Pulmonary artery endothelial cell (primary cell): ENCODE measurements at regions not wholly inside any gene's neighbourhood (a gene's known extent, or its start where the extent isn't known, plus 50 kb on each side); places are given as distances from the start of the nearest gene placed in this dataset.
"Not testable (repeated sequence)": the region's sequence is repeated elsewhere in the genome, so short reads cannot be mapped to it uniquely, and the experiment has no call there.

Experiments used
- DNase-seq: peaks from one replicate; pipeline ENCODE4 v3.0.0-alpha.2; 2011; ENCODE audit warnings: low read depth, low spot score

DNA sequence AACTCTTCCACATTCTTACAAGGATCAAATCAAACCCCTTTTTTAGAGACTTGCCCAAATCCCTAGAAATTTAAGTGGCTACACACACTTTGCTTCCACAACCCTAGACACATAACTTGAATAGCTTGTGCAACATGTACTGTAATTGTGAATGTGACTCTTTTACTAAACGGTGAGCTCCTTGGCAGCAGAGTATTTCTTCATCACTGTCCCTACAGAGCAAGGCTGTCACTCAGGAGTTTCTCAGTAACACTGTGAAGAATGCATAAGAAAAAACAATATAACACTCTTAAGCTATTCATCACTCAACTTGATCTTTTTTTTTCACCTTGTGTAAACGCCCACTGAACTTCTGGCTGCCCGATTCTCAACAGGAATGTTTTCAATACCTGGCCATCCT lies 53.8 kb upstream of the ADAMTS18 start:
- DNase-seq: no peak

DNA sequence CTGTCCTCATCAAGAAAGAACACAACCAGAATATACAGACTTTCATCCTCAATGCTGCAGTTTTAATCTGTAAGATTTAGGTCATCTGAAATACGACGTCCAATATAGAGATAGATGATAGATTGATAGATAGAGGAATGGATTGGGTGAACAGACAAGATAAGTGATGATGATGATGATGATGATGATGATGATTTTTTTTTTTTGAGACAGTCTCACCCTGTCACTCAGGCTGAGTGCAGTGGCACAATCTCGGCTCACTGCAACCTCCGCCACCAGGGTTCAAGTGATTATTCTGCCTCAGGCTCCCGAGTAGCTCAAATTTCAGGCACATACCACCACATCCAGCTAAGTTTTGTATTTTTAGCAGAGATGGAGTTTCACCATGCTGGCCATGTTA lies 56.3 kb upstream of the ADAMTS18 start:
- no peak for DNase-seq

- no peak for DNase-seq
These were observed 62.1 kb upstream of the ADAMTS18 start for GRCh38 chr16:77496934-77497333.

DNA sequence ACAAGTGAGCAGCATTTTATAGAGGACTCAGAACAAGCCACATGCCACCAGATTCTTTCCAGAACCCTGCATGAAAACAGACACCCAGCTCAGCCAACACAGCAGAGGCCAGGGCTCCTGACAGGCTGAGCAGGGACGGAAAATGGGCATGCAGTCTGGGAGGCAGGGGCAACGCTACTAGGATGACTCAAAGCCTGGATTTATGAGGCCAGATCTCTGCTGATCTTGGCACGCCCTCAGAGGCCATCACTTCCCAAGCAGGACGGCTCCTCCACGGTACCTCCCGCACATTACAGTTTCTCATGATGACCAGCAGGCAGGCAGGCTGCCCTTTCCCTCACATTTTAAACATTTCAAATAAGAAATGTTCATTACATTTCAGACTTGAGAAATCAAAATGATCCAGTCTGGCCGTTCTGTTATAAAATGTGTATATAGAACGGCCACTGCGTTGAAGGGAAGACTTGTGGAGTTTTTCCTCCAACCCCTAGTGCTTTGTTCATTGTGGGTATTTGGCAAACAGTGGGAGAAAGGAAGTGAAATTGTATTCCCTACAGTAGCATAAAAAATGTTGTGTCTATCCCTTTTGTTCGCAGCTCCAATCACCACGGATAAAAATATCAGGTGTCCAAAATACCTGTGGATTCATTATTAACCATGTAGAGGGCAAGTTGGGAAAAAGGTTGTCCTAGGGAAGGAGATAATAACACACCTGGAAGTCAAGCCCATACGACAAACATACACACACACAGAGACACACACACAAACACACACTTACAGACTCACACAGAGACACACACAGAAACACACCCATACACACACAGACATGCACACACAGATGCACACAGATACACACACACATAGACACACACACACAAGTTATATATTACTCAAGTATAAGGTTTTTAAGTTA lies 64.8 kb upstream of the ADAMTS18 start:
- DNase-seq: peak; percentile 57

DNA sequence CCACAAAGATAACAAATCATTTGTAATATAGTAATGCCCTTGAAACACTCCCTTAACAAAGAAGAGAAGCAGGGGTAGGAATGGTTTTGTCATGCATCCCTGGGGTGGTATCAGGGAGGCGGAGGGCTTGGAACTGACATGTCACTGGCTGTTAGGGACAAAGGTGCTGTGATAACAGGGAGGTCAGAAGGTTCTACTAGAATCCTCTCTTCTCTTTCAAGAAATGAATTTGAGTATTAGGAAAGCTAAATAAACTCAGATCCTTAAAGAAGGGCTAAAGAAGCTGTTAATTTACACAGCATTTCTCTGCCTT lies 65.4 kb upstream of the ADAMTS18 start:
- no peak for DNase-seq

DNA sequence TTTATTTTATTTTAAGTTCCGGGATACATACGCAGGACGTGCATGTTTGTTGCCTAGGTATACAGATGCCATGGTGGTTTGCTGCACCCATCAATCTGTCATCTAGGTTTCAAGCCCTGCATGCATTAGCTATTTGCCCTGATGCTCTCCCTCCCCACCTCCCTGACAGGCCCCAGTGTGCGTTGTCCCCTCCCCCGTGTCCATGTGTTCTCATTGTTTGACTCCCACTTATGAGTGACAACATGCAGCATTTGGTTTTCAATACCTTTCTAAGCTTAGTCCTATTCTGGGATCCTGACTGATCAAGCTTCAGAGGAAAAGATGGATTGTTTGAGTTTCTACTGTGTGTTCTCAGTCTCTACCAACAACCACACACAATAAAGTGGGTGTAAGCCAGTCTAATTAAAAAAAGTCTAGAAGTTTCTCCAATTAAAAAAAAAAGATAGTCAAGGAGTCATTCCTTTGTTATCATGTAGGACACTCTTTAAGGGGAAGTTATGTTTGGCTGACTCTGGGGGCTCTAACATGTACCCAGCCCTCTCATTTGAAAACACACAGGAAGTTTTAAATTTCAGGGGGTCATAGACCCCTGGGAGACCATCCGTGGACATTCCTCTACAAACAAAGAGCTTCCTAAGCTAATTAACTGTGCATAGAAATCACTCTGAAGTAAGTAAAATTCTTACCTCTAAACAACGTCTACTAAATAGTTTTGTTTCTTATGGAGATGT lies 66.3 kb upstream of the ADAMTS18 start:
- DNase-seq: no peak

DNA sequence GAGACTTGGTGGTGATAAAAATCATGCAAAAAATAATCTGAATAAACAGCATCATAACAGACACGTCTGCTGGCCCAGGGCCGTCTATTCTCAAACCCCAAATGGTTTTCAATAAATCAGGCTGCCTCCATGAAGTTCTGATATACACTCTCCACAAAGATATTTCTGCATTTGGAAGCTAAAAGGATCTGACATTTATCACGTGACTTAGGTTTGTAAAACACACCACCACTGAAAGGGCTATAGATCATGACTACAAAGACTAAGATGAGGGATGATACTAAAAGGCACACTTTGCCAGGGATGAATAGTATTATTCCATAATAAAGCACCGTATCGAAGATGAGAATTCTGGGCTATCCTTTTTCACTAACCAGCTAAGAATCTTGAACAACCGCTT lies 67.6 kb upstream of the ADAMTS18 start:
- no peak for DNase-seq

- DNase-seq: not testable (repeated sequence)
These were observed 71.7 kb upstream of the ADAMTS18 start for GRCh38 chr16:77506492-77506891.

DNA sequence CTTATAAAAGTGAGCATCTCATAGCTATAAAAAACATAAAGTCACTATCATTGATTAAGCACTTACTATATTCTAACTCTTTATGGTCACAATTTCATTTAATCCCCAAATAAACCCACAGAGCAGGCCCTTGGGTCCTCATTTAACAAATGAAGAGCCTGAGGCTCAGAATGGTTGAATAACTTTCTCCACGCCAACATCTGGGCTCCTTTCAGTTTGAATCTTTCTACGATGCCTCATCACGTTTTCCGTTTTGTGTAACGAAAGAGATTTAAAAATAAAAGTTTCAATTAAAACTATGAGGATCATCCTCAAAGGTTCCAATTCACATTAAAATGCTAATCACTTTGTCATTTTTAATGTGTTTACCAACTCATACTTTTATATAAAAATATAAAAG lies 74.2 kb upstream of the ADAMTS18 start:
- DNase-seq: no peak

DNA sequence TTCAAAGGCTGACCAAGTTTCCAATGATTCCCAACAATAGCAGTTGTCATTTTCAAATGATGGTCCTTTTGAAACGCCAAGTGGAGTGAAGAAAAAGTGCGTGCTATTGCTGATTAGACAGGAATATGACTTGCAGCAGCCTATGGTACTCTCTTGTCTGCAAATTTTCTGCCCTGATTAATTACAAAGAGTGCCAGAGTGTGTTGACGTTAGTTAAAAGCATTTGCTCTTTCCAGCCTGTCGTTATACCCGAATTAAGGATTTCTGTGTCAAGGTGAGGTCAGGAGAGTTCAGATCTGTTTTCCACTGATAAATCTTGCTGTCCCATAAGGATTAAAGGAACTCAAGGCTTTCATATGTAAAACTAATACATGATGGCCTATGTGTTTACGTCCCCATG lies 75.0 kb upstream of the ADAMTS18 start:
- no peak for DNase-seq

GRCh38 chr16:77511053-77511452 lies 76.2 kb upstream of the ADAMTS18 start:
- no peak for DNase-seq

- no peak for DNase-seq
These were observed 79.8 kb upstream of the ADAMTS18 start for GRCh38 chr16:77514500-77515220.

DNA sequence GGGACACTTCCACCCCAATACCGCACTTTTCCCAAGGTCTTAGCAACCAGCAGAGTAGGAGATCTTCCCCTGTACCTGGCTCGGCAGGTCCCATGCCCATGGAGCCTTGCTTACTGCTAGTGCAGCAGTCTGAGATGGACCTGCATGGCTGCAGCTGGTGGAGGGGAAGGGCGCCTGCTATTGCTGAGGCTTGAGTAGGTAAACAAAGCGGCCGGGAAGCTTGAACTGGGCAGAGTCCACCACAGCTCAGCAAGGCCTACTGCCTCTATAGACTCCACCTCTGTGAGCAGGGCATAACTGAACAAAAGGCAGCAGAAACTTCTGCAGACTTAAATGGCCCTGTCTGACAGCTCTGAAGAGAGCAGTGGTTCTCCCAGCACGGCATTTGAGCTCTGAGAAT lies 90.4 kb upstream of the ADAMTS18 start:
- not testable (repeated sequence) for DNase-seq

GRCh38 chr16:77531752-77532151 lies 96.9 kb upstream of the ADAMTS18 start:
- no peak for DNase-seq

DNA sequence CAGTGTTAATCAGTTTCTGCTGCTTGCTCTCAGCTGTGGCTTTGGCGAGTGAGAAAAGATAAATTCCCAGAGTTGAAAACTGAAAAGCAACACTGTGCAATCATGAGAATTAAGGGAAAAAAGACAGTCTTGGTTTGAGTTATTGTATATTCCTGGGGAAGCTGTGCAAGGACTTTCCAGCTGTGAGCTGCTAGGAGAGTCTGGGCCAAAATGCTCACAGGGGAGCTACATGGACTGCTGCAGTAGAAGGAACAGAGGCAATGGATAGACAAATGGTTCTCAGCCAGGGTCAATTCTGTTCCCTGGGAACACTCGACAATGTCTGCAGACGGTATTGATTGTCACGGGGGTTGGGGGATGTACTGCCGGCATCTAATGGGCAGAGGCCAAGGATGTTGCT lies 102.0 kb upstream of the ADAMTS18 start:
- no peak for DNase-seq

GRCh38 chr16:77539421-77540034 lies 104.7 kb upstream of the ADAMTS18 start:
- DNase-seq: no peak

- DNase-seq: no peak
These were observed 105.8 kb upstream of the ADAMTS18 start for GRCh38 chr16:77540646-77541045.

DNA sequence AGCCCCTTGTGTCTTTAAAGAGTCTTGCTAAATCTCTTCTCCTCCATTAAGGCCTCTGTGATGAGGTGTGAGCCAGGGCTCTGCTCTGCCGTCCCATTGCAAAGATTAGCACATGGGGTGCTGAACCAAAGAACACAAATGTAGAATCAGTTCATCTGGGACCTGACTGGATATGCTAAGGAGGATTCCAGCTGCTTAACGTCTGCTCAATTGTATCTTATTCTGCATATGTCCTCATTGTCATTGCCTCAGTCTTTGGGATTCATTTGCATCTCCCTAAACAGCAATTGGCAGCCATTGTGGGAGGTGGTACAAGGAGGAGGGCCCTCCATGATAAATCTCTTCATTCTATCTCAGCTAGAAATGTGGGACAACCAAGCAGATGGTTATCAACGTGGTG lies 106.3 kb upstream of the ADAMTS18 start:
- no peak for DNase-seq

DNA sequence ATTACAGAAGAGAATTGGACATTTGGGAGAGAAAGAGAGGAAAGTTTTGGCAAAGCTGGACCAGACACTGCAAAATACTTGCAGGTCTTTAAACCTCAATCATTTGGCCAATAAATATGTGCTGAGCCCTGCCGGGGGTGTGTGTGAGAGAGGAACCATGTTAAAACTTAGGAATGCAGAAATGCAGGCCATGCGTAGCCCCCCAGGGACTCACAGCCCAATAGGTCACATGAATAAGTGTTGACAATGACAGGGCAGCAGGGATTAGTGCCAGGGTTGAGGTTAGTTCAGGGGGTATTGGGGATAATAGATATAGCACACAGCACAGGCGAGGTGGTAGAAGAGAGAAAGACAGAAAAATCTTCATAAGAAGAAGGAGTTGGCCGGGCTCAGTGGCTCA lies 113.3 kb upstream of the ADAMTS18 start:
- DNase-seq: no peak

- no peak for DNase-seq
These were observed 113.9 kb upstream of the ADAMTS18 start for GRCh38 chr16:77548766-77549165.

- no peak for DNase-seq
These were observed 115.0 kb upstream of the ADAMTS18 start for GRCh38 chr16:77549876-77550275.

- no peak for DNase-seq
These were observed 116.5 kb upstream of the ADAMTS18 start for GRCh38 chr16:77551357-77551756.
